K562 (cell line): ENCODE measurements at regions not wholly inside any gene's neighbourhood (a gene's known extent, or its start where the extent isn't known, plus 50 kb on each side); places are given as distances from the start of the nearest gene placed in this dataset.

Experiments
- CCAR2 ChIP-seq: fragments of 200-400 bp; formaldehyde crosslinking; IDR thresholded peaks from 2 replicates; pipeline ENCODE4 v1.6.1; 2017; ENCODE audit warnings: mild to moderate bottlenecking, low read depth, low read length
- POLR2A ChIP-seq: fragments of 450-650 bp; conservative IDR thresholded peaks from 2 replicates; pipeline ENCODE4 v1.6.1; 2016
- POLR2AphosphoS2 ChIP-seq: IDR thresholded peaks from 2 replicates; pipeline ENCODE4 v1.6.1; 2012; ENCODE audit warnings: low read length, improper control_type of control experiment
- POLR2AphosphoS5 ChIP-seq: IDR thresholded peaks from 2 replicates; pipeline ENCODE4 v1.6.1; 2011; ENCODE audit warnings: mild to moderate bottlenecking, low read depth, low read length, moderate library complexity; ENCODE audit not compliant: control insufficient read depth, insufficient read depth
- USF2 ChIP-seq: sonication (generic); formaldehyde crosslinking; IDR thresholded peaks from 2 replicates; pipeline ENCODE4 v1.5.0; 2020; ENCODE audit warnings: missing genetic modification reagents
- ZNF121 ChIP-seq: sonication (generic); formaldehyde crosslinking; conservative IDR thresholded peaks from 2 replicates; pipeline ENCODE4 v1.8.0; 2022; ENCODE audit warnings: missing genetic modification reagents
- TF ChIP-seq, protein P1 (sequence below): sonication (generic); formaldehyde crosslinking; IDR thresholded peaks from 2 replicates; pipeline ENCODE4 v1.8.0; 2022; ENCODE audit warnings: missing genetic modification reagents, mild to moderate bottlenecking, borderline replicate concordance

GRCh38 chr13:78198419-78198818, 279.8 kb upstream of the EDNRB start:
- no peak for TF ChIP-seq POLR2A
- TF ChIP-seq ZNF121 (CRISPR knock-in tag): no peak
- no peak for TF ChIP-seq POLR2AphosphoS5
- TF ChIP-seq POLR2AphosphoS2: no peak
- no peak for TF ChIP-seq CCAR2
- TF ChIP-seq USF2 (CRISPR knock-in tag): no peak
- TF ChIP-seq, protein P1, sequence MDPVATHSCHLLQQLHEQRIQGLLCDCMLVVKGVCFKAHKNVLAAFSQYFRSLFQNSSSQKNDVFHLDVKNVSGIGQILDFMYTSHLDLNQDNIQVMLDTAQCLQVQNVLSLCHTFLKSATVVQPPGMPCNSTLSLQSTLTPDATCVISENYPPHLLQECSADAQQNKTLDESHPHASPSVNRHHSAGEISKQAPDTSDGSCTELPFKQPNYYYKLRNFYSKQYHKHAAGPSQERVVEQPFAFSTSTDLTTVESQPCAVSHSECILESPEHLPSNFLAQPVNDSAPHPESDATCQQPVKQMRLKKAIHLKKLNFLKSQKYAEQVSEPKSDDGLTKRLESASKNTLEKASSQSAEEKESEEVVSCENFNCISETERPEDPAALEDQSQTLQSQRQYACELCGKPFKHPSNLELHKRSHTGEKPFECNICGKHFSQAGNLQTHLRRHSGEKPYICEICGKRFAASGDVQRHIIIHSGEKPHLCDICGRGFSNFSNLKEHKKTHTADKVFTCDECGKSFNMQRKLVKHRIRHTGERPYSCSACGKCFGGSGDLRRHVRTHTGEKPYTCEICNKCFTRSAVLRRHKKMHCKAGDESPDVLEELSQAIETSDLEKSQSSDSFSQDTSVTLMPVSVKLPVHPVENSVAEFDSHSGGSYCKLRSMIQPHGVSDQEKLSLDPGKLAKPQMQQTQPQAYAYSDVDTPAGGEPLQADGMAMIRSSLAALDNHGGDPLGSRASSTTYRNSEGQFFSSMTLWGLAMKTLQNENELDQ (CRISPR knock-in tag): no peak
